NOMO-1 (cell line): ENCODE measurements at regions not wholly inside any gene's neighbourhood (a gene's known extent, or its start where the extent isn't known, plus 50 kb on each side); places are given as distances from the start of the nearest gene placed in this dataset.
A peak's percentile ranks its signal among the peaks of the same experiment; 100 is the strongest.

Experiments
- DNase-seq, 2 experiments: peaks; one replicate each; lab custom pipeline; 2025; ENCODE audit not compliant: unreplicated experiment in 2 of 2; lab: John Stamatoyannopoulos, UW

GRCh38 chr13:105442040-105442439 lies 1093.4 kb downstream of the EFNB2 start:
- DNase-seq = no peak

GRCh38 chr13:105441051-105441750 lies 1094.3 kb downstream of the EFNB2 start:
- DNase-seq = no peak

GRCh38 chr13:105436943-105437342 lies 1098.5 kb downstream of the EFNB2 start:
- no peak for DNase-seq

- DNase-seq = no peak
Measured at GRCh38 chr13:105432438-105432837, 1103.0 kb downstream of the EFNB2 start.

- DNase-seq = no peak
Measured at GRCh38 chr13:105428811-105429210, 1106.7 kb downstream of the EFNB2 start.

- no peak for DNase-seq
Measured at GRCh38 chr13:105426441-105426840, 1109.0 kb downstream of the EFNB2 start.

GRCh38 chr13:105414639-105415038 lies 1120.8 kb downstream of the EFNB2 start:
- no peak for DNase-seq

GRCh38 chr13:105412171-105412570 lies 1123.3 kb downstream of the EFNB2 start:
- no peak for DNase-seq

- peak in 1 of 2 experiments; percentile 3 for DNase-seq
Measured at GRCh38 chr13:105410602-105411001, 1124.9 kb downstream of the EFNB2 start.

- no peak for DNase-seq
Measured at GRCh38 chr13:105406551-105406950, 1128.9 kb downstream of the EFNB2 start.

GRCh38 chr13:105403086-105403485 lies 1132.4 kb downstream of the EFNB2 start:
- no peak for DNase-seq

- no peak for DNase-seq
Measured at GRCh38 chr13:105395041-105395440, 1140.4 kb downstream of the EFNB2 start.

- peak; percentile 54 to 60 for DNase-seq
Measured at GRCh38 chr13:105389373-105389772, 1146.1 kb downstream of the EFNB2 start.

- no peak for DNase-seq
Measured at GRCh38 chr13:105377452-105377851, 1158.0 kb downstream of the EFNB2 start.

GRCh38 chr13:105370011-105370650 lies 1165.3 kb downstream of the EFNB2 start:
- no peak for DNase-seq

- no peak for DNase-seq
Measured at GRCh38 chr13:105368781-105369180, 1166.7 kb downstream of the EFNB2 start.

GRCh38 chr13:105365831-105366230 lies 1169.6 kb downstream of the EFNB2 start:
- DNase-seq = peak; percentile 19 to 45

GRCh38 chr13:105365021-105365550 lies 1170.4 kb downstream of the EFNB2 start:
- no peak for DNase-seq

GRCh38 chr13:105364191-105364590 lies 1171.3 kb downstream of the EFNB2 start:
- no peak for DNase-seq

GRCh38 chr13:105363261-105364190 lies 1171.9 kb downstream of the EFNB2 start:
- peak; percentile 72 to 74 for DNase-seq

GRCh38 chr13:105353654-105354053 lies 1181.8 kb downstream of the EFNB2 start:
- DNase-seq = no peak
